GM21390 (cell line): ENCODE measurements at regions not wholly inside any gene's neighbourhood (a gene's known extent, or its start where the extent isn't known, plus 50 kb on each side); places are given as distances from the start of the nearest gene placed in this dataset.
A peak's percentile ranks its signal among the peaks of the same experiment; 100 is the strongest.

Experiments used
- ATAC-seq: cut with Tn5 transposase; IDR thresholded peaks from one replicate; pipeline ENCODE4 v1.9.1; 2021; ENCODE audit not compliant: unreplicated experiment

GRCh38 chr2:193336781-193337180 is 1142.0 kb upstream of the TMEFF2 start:
- no peak for ATAC-seq

DNA sequence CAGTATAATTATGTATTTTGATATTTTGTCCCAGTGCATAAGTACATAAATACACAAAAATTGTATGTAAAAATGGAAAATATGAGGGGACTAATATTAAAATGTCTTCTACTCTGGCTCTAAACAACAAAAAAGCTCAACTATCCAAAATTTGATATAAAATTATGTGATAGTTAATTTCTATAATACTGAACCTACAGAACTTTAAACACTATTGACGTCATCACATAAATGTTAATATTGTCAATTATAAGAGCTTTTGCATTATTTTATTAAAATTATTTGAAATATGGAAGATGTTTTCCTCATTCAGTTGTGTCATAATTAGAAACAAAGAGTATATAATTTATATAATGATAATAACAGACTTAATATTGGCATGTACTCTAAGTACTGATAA is 1139.7 kb upstream of the TMEFF2 start:
- ATAC-seq, result no peak

DNA sequence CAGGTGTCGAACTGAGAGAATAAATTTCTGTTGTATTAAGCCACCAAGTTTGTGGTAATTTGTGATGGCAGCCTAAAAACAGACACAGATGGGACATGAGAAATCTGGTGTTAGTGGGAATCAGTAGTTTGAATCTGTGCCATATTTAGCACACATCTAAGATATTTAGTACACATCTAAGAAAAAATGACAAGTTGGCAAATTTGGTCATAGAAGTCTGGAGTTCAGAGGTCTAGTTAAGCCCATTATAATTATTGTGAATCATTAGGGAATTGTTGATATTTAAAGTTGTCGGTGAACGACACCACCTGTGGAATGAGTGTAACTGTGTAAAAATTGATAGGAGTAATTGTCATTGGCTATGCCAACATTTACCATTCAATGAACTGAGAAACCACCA is 1138.8 kb upstream of the TMEFF2 start:
- ATAC-seq, result no peak

GRCh38 chr2:193332941-193333340 is 1138.2 kb upstream of the TMEFF2 start:
- ATAC-seq, result no peak

GRCh38 chr2:193331676-193332075 is 1136.9 kb upstream of the TMEFF2 start:
- no peak for ATAC-seq

GRCh38 chr2:193326296-193326695 is 1131.6 kb upstream of the TMEFF2 start:
- ATAC-seq, result no peak

DNA sequence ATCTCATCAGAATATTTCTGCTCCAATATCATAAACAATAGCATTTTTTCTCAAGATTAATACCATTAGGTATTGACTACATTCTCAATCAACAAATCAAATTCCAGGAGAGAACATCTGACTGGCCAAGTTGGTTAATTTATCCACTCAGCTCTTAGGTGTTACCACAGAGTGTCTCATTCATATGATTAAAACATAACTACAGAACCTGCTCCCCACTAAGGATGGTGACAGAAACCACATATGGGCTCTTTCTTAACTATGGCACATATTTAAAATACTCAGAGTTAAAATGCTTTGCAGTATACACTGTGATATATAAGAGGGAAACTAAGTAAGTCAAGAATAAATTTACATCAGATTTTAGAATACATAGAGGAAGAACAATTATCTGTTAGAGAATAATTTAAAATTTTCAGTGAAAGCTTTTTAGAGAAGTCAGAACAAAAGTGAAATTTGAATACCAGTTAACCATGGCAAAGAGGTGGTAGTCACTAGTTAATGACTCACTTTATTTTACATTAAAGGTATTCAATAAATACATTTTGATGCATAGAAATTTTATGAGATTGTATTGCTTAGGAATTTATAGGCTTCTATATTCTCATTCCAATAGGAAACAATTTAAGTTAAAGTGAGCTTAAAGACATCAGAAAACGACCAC is 1120.8 kb upstream of the TMEFF2 start:
- no peak for ATAC-seq

- ATAC-seq, result no peak
Measured at GRCh38 chr2:193303464-193303863, 1108.7 kb upstream of the TMEFF2 start.

DNA sequence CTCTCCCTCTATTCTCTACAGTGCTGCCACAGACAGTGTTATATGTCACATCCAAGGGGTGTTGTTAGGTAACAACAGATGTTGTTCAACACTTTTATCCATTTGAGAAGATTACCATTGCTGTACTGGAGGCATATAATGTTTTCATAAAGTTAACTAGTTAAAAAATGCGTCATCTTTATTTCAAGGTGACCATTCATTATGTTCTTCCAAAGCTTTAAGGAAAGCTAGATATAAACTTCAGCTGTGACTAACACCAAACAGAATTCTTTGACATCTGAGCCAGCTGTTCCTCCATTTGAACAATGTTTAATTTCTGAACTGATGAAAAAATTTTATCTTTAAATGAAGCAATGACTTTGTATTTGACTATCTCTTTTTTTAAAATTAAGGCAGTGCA is 1099.6 kb upstream of the TMEFF2 start:
- ATAC-seq, result no peak

DNA sequence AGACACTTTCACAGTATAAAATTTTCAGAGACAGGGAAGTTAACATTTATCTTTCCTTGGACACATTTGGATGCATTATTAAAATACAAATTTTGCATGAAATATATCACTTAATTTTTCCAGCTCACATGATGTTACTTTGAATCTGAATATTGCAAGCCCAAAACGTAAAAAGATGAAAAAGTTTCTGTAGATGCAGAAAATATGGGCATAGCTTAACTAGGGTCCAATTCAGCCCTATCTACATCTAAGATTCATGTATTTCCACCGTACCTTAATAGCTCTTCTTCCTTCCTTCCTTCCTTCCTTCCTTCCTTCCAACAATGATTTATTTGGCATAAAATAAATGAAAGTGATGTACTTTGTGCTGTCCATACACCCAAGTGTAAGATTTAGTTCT is 1084.6 kb upstream of the TMEFF2 start:
- ATAC-seq, result no peak

DNA sequence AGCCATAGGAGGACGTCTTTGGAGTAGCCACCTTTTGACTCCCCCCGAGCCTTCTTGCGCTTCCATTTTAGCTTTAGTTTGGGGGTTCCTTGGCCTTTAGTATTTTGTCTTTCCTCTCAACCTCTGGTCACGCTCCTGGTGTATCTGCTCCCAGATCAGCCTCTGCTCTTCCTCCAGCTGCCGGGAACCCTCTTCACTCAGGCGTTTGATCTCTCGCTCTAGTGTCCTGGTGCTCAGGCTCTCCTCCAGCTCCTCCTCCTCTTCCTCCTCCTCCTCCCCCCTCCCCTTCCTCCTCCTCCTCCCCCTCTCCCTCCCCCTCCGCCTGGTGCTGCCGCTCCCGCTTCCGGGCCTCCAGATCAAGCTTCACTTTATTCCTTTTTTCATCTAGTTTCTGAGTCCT is 1082.3 kb upstream of the TMEFF2 start:
- ATAC-seq, result no peak

DNA sequence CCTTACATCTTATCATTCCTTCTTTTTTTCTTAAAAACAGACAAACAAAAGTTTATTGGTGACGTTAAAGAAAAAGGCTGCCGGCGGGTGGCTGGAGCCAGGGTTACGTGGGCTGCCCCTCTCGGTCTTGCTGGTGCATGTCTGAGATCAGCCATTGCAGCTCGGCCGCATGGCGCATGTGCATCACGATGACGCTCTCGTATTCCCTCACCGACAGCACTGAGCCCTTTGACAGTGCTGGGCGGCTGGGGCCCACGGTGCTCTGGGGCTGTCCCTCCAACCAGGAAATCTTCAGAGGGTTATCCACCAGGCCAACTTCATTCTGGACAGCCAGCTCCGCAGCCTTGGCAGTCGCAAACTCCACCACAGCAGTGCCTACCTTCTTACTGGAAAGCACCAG is 1081.8 kb upstream of the TMEFF2 start:
- ATAC-seq, result no peak

- ATAC-seq, result no peak
Measured at GRCh38 chr2:193276069-193276468, 1081.3 kb upstream of the TMEFF2 start.

- ATAC-seq, result no peak
Measured at GRCh38 chr2:193272011-193272410, 1077.3 kb upstream of the TMEFF2 start.

DNA sequence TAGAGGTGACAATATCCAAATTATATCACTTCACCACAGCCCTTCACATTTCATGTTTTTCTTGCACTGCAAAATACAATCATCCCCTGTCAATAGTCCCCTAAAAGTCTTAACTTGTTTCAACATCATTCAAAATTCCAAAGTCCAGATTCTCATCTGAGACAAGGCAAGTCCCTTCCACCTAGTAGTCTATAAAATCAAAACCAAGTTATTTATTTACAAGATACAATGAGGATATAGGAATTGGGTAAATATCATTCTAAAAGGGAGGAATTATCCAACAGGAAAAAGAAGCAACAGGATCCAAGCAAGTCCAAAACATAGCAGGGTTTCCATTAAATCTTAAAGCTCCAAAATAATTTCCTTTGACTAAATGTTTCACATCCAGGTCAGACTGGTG is 1076.1 kb upstream of the TMEFF2 start:
- ATAC-seq, result no peak

DNA sequence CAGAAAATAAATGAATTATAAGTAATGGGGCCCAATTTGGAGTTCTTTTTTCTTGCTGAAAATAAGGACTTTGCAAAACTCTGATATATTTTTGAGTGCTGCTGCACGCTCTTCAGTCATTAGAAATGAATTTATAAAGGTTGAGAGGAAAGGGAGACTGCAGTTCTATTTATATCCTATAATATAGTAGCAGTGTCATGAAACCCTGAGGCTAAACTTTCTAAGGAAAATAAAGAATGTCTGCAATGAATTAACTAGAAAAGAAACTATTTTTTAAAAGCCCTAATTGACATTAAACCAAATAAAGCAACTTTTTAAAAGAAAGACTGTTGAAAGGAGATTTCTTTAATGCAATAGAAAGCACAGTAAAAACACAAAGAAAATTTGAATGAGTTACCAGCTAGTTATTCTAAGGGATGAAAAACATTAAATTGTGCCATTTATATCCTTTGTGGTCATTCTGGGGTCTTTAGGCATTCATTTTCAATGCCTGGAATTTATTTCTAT is 1072.8 kb upstream of the TMEFF2 start:
- no peak for ATAC-seq

DNA sequence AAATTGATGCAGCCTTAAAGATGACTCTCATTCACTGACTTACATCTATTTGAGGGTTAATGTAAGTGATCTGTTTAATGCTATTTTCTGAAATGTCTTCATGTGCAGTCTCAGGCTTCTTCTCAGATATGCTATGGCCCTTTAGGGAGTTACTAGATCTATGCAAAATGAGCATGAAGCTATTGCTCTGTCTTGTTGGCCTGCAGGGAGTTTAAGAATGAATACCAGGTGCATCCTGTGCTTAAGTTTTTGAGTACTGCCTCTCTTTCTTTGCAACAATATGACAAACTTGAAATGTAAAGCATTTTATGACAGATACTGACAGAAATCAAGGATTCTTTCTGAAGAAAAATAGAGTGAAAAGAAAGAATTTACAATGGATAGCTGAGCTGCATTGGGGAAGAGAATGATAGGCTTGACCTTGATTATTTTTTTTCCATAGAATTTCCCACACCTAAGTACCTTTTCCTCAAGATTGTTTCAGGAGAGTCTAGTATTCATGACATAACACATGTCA is 1058.3 kb upstream of the TMEFF2 start:
- ATAC-seq, result no peak

DNA sequence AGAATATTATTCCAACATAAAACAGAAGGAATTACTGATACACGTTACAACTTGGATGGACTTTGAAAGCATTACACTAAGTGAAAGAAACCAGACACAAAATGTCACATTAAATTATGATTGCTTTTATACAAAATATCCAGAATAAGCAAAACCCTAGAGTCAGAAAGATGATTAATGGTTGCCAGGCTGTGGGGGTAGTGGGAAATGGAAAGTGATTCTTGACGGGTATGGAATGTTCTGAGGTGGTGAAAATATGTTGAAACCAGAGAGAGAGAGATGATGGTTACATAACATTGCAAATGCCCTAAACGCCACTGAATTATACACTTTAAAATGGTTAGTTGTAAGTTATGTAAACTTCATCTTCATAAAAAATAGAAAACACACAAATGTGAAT is 1057.2 kb upstream of the TMEFF2 start:
- no peak for ATAC-seq

DNA sequence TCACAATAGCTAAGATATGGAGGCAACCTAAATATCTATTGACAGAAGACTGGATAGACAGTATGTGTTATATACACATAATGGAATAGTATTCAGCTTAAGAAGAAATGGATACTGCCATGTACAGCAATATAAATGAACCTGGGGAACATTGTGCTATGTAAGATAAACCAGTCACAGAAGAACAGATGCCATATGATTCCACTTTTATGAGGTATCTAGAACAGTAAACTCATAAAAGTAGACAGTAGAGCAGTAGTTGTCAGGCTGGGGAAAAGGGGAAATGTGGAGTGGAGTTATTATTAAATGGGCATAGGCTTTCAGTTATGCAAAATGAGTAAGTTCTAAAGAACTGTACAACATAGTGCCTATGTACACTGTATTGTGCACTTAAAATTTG is 1055.7 kb upstream of the TMEFF2 start:
- ATAC-seq, result no peak

DNA sequence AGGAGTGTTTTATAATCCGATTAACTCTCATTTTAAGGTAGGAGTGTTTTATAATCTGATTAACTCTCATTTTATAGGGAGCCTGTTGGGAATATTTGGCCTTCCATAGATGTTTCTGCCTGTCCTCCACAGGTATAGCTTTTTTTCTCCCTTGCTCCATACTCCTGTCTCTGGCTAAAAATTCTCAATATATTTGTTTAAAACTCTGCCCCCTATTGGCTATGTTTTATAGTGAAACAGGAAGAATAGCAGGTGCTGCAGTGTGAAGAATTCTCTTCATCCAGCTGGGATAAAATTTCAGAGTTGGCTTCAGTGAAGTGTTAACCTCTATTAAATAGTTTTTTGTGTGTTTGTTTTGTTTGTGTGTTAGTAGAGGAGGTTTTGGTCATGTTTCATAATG is 1046.0 kb upstream of the TMEFF2 start:
- ATAC-seq, result peak; percentile 72

- no peak for ATAC-seq
Measured at GRCh38 chr2:193231634-193232033, 1036.9 kb upstream of the TMEFF2 start.

- no peak for ATAC-seq
Measured at GRCh38 chr2:193228276-193228675, 1033.5 kb upstream of the TMEFF2 start.

GRCh38 chr2:193222454-193222853 is 1027.7 kb upstream of the TMEFF2 start:
- no peak for ATAC-seq
